Psoas muscle (tissue), 7 donors: ENCODE measurements at regions not wholly inside any gene's neighbourhood (a gene's known extent, or its start where the extent isn't known, plus 50 kb on each side); places are given as distances from the start of the nearest gene placed in this dataset.
A peak's percentile ranks its signal among the peaks of the same experiment; 100 is the strongest.

Source experiments
- ATAC-seq, 4 donors: fragments of 200-7000 bp; cut with Tn5 transposase; one replicate each; pipeline ENCODE4 v1.9.1; 2020; ENCODE audit warnings: moderate library complexity in 3 of 4, mild to moderate bottlenecking in 2 of 4
- DNase-seq, 2 donors: peaks; one replicate each; pipeline ENCODE4 v3.0.0-alpha.2; 2020
- H3K27ac ChIP-seq: fragments of 200-600 bp; one replicate; pipeline ENCODE4 v1.8.0; 2022
- H3K27me3 ChIP-seq, 3 donors: fragments of 200-600 bp in 1 of 3; one replicate each; pipeline versions ENCODE4 v1.6.1 to v1.8.0; 2013 to 2022; ENCODE audit warnings: low read length in 2 of 3, mild to moderate bottlenecking in 2 of 3, moderate library complexity in 1 of 3; ENCODE audit not compliant: insufficient read depth in 3 of 3
- H3K36me3 ChIP-seq, 2 donors: fragments of 200-600 bp in 1 of 2; one replicate each; pipeline versions ENCODE4 v1.6.1 to v1.8.0; 2013 to 2022; ENCODE audit warnings: low read depth in 1 of 2, mild to moderate bottlenecking in 1 of 2, moderate library complexity in 1 of 2; ENCODE audit not compliant: insufficient read depth in 1 of 2
- H3K4me1 ChIP-seq: fragments of 200-600 bp; one replicate; pipeline ENCODE4 v1.8.0; 2022
- H3K4me3 ChIP-seq: fragments of 200-600 bp; one replicate; pipeline ENCODE4 v1.8.0; 2022; ENCODE audit warnings: mild to moderate bottlenecking
- H3K9me3 ChIP-seq: fragments of 200-600 bp; one replicate; pipeline ENCODE4 v1.8.0; 2022
- WGBS, 3 donors: extraction: QIAGEN DNeasy Blood & Tissue Kit; methylation state at CpG; one replicate each; pipeline versions ENCODE4 v1.1.6 to v1.1.7; 2013; 5-methylcytosine and 5-hydroxymethylcytosine counted together
- intact Hi-C, 2 donors: fragments of 100-400 bp; cut with DNase I; formaldehyde crosslinking; loops; one replicate each; pipeline versions ENCODE4 v1.11.0 to v1.14.2; 2022
- TF ChIP-seq, protein P1 (sequence below): fragments of 200-600 bp; IDR thresholded peaks from one replicate; pipeline ENCODE4 v1.8.0; 2022; ENCODE audit warnings: antibody characterized with exemption
- donor health status: healthy with polysubstance abuse.
- donor health status: DM: no; HTN: no; CAD: no; lungs with moderate emphysema.
- donor health status: Bipolar disorder and iron deficiency.
- donor health status: healthy.
- donor health status: DM: yes; HTN: yes; CAD: no.
- donor health status: DM: no; HTN: no; CAD: no.
- donor health status: DM: yes; HTN: yes; CAD: no.

DNA sequence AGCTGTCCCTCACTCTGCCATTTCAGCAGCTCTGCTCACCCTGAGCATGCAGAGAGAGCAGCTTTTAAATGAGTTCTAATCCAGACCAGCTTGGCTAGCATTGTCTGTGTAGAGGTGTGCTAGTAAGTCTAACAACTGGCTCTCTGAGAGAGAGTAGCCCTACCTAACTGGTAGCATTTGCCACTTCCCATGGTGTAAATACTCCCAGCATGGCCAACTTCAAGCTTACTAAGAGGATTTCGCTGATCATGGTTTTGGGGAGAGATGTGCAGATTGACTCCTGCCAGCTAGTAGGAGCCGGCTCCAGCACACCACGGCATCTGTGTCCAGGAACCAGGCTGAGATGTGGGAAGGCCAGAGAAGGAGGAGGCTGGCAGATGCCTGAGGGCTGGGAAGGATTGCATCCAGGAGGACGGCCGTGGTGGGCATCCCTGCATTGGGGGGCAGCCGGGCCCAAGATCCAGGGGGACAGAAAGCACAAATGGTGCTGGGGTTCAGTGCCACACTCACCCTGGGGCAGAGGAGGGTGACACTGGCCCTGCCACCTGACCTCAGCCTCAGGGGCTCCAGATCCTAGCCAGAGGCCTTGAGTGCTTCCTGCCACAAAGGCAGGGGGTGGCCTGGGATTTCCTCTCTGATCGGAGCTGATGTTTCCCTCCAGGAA, 394.9 kb upstream of the TNRC6C start:
- Histone ChIP-seq H3K27me3 (no peaks in the 10 kb centered on the region), H3K27ac (no peak overlapping the region), H3K9me3 (no peaks in the 10 kb centered on the region), H3K4me1 (no peaks in the 10 kb centered on the region), H3K4me3 (no peak overlapping the region), H3K36me3 (no peaks in the 10 kb centered on the region)
- peak in 1 of 2 donors; percentile 37 for DNase-seq
- TF ChIP-seq, protein P1, sequence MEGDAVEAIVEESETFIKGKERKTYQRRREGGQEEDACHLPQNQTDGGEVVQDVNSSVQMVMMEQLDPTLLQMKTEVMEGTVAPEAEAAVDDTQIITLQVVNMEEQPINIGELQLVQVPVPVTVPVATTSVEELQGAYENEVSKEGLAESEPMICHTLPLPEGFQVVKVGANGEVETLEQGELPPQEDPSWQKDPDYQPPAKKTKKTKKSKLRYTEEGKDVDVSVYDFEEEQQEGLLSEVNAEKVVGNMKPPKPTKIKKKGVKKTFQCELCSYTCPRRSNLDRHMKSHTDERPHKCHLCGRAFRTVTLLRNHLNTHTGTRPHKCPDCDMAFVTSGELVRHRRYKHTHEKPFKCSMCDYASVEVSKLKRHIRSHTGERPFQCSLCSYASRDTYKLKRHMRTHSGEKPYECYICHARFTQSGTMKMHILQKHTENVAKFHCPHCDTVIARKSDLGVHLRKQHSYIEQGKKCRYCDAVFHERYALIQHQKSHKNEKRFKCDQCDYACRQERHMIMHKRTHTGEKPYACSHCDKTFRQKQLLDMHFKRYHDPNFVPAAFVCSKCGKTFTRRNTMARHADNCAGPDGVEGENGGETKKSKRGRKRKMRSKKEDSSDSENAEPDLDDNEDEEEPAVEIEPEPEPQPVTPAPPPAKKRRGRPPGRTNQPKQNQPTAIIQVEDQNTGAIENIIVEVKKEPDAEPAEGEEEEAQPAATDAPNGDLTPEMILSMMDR, result no peak
- 71 to 87% (median 87%) methylated on average over 7 of the region's 7 CpGs for WGBS, 3 donors
- ATAC-seq, result no peak
- intact Hi-C loops, result no loop called here

DNA sequence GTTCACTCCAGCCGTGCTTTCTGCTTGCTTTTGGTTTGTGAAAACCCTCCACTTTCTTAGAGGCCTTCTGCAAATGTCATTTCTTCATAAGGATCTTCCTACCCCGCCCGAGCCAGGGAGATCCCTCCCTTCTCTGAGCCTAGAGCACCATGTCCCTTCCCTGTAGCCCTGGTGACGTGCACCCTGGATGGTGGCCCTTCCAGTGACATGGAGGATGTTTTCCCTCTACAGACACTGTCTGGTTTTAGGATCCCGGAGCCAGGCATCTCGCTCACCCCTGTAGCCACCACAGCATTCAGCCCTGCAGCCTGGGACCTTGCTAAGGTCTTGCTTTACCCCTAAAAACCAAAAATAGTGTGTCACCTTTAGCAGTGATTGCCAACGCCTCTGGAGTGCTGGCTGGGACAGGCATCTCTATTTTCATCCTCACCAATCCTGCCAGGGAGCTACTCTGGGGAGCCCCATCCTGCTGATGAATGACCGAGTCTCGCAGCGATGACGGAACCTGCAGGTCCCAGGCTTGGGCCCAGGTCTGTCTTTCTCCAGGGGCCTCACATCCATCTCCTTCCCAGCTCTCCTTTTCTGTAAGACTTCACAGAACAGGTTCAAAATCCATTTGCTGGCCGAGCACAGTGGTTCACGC, 394.1 kb upstream of the TNRC6C start:
- no peaks in the 10 kb centered on the region for H3K9me3 ChIP-seq
- no peak overlapping the region for H3K27ac ChIP-seq
- no peak overlapping the region for H3K4me3 ChIP-seq
- TF ChIP-seq, protein P1, result no peak
- no peaks in the 10 kb centered on the region for H3K27me3 ChIP-seq
- DNase-seq (no peak), ATAC-seq (peak in 1 of 4 donors; percentile 65)
- H3K4me1 ChIP-seq, result no peaks in the 10 kb centered on the region
- intact Hi-C loops, result no loop called here
- 81 to 90% (median 83%) methylated on average over 13 of the region's 13 CpGs for WGBS, 3 donors
- H3K36me3 ChIP-seq, result no peaks in the 10 kb centered on the region

GRCh38 chr17:77565166-77565565, 393.3 kb upstream of the TNRC6C start:
- no peaks in the 10 kb centered on the region for H3K9me3 ChIP-seq
- no peaks in the 10 kb centered on the region for H3K4me1 ChIP-seq
- TF ChIP-seq, protein P1, result no peak
- H3K4me3 ChIP-seq, result no peak overlapping the region
- intact Hi-C loops, result no loop called here
- WGBS, 3 donors, result 87 to 93% (median 91%) methylated on average over 7 of the region's 7 CpGs
- H3K27ac ChIP-seq, result no peak overlapping the region
- ATAC-seq (no peak), DNase-seq (peak in 1 of 2 donors; percentile 32)
- H3K27me3 ChIP-seq, result peaks cover 0 to 4% (median 0%) of the 10 kb centered on the region in 3 donors
- H3K36me3 ChIP-seq, result no peaks in the 10 kb centered on the region

DNA sequence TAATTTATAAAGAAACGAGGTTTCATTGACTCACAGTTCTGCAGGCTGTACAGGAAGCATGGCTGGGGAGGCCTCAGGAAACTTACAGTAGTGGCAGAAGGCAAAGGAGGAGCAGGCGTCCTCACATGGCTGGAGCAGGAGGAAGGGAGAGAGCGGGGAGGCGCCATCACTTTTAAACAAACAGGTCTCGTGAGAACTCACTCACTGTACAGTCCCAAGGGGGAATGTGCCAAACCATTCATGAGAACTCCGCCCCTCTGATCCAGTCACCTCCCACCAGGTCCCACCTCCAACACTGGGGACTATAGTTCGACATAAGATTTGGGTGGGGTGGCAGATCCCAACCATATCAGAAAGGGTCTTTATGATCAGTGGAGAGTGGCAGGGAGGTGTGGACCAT, 392.4 kb upstream of the TNRC6C start:
- H3K4me3 ChIP-seq, result no peak overlapping the region
- 80 to 83% (median 82%) methylated on average over 7 of the region's 7 CpGs for WGBS, 3 donors
- no peaks in the 10 kb centered on the region for H3K9me3 ChIP-seq
- TF ChIP-seq, protein P1, result no peak
- no peak for ATAC-seq
- intact Hi-C loops, result no loop called here
- H3K27ac ChIP-seq, result no peak overlapping the region
- no peak for DNase-seq
- no peaks in the 10 kb centered on the region for H3K36me3 ChIP-seq
- H3K27me3 ChIP-seq, result peaks cover 0 to 9% (median 0%) of the 10 kb centered on the region in 3 donors
- peaks cover under 1% of the 10 kb centered on the region for H3K4me1 ChIP-seq
